HG03378 (cell line): ENCODE measurements at regions not wholly inside any gene's neighbourhood (a gene's known extent, or its start where the extent isn't known, plus 50 kb on each side); places are given as distances from the start of the nearest gene placed in this dataset.
A peak's percentile ranks its signal among the peaks of the same experiment; 100 is the strongest.
"Not testable (repeated sequence)": the region's sequence is repeated elsewhere in the genome, so short reads cannot be mapped to it uniquely, and the experiment has no call there.

Source experiments
- ATAC-seq: cut with Tn5 transposase; IDR thresholded peaks from one replicate; pipeline ENCODE4 v1.9.1; 2021; ENCODE audit warnings: mild to moderate bottlenecking, moderate library complexity; ENCODE audit not compliant: unreplicated experiment

GRCh38 chr2:18993756-18994338, 364.6 kb downstream of the OSR1 start:
- no peak for ATAC-seq

- no peak for ATAC-seq
Observed at GRCh38 chr2:18991177-18992168, 366.9 kb downstream of the OSR1 start.

GRCh38 chr2:18988631-18989232, 369.7 kb downstream of the OSR1 start:
- ATAC-seq, result no peak

GRCh38 chr2:18987592-18988073, 370.8 kb downstream of the OSR1 start:
- ATAC-seq, result no peak

GRCh38 chr2:18987016-18987415, 371.4 kb downstream of the OSR1 start:
- no peak for ATAC-seq

- ATAC-seq, result no peak
Observed at GRCh38 chr2:18986046-18986445, 372.4 kb downstream of the OSR1 start.

- ATAC-seq, result no peak
Observed at GRCh38 chr2:18980786-18981430, 377.5 kb downstream of the OSR1 start.

GRCh38 chr2:18980104-18980785, 378.2 kb downstream of the OSR1 start:
- ATAC-seq, result no peak

- ATAC-seq, result no peak
Observed at GRCh38 chr2:18977409-18977808, 381.0 kb downstream of the OSR1 start.

GRCh38 chr2:18976168-18976961, 382.1 kb downstream of the OSR1 start:
- ATAC-seq, result peak; percentile 97

GRCh38 chr2:18975506-18976167, 382.8 kb downstream of the OSR1 start:
- ATAC-seq, result no peak

- no peak for ATAC-seq
Observed at GRCh38 chr2:18971628-18972027, 382.3 kb upstream of the NT5C1B start.

- ATAC-seq, result no peak
Observed at GRCh38 chr2:18971069-18971378, 381.7 kb upstream of the NT5C1B start.

GRCh38 chr2:18966131-18966530, 376.8 kb upstream of the NT5C1B start:
- no peak for ATAC-seq

GRCh38 chr2:18963739-18964256, 374.4 kb upstream of the NT5C1B start:
- not testable (repeated sequence) for ATAC-seq

- no peak for ATAC-seq
Observed at GRCh38 chr2:18961991-18962421, 372.6 kb upstream of the NT5C1B start.

GRCh38 chr2:18959952-18960717, 370.8 kb upstream of the NT5C1B start:
- ATAC-seq, result no peak

- ATAC-seq, result no peak
Observed at GRCh38 chr2:18959200-18959599, 369.8 kb upstream of the NT5C1B start.
